ENCODE measurements at regions not wholly inside any gene's neighbourhood (a gene's known extent, or its start where the extent isn't known, plus 50 kb on each side); places are given as distances from the start of the nearest gene placed in this dataset. TPM values are rescaled to one million over a fixed set of nuclear protein-coding genes. Genes with fewer than 3 reads are reported as not detected.

DNA sequence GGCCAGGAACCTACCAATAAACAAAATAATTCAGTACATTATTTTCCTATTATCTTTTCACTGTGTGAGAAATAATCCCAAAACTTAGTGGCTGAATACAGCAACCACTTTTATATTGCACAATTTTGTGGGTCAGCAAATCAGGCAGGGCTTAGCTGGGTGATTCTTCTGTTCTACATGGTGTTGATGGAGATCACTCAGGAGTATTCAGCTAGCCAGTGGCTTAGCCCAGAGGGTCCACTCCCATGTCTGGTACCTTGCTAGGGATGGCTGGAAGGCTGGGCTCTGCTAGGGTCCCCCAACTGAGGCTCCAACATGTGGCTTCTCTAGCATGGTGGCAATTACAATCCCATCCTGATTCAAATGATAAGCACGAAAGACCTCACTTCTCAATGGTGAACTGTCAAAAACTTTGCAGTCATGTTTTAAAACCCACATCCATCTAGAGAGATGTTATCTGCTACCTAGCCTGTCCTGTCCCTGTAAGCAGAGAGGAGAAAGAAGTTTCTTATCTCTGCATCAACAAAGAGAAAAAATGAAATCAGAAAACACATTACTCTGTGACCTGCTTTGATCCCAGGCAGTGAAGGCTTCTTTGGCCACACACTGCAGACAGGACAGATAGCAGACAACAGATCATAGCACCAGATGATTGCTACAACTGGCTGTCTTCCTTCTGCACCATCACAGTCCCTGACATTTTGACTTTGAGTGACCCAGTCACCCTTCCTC, 51.0 kb upstream of the MYL2 start:
- ATAC-seq (ENCODE audit: low read depth) = no peak
- Histone ChIP-seq H4K20me1 (ENCODE audit: control insufficient read depth, insufficient read depth, low read length, poor library complexity, severe bottlenecking) (no peaks in the 10 kb centered on the region), H3K27ac (ENCODE audit: low read length in 2 of 2) (no peak overlapping the region), H3K27me3 (replicated peaks in 1 of 4; ENCODE audit: control extremely low read depth in 1 of 4, control insufficient read depth in 3 of 4, insufficient read depth in 4 of 4, low read length in 3 of 4) (peaks cover 0 to 5% (median 0%) of the 10 kb centered on the region in 4 experiments), H3K9ac (ENCODE audit: low read length) (no peak overlapping the region), H3K4me3 (ENCODE audit: control extremely low read depth in 1 of 5, extremely low read depth in 1 of 5, insufficient read depth in 1 of 5, low read depth in 2 of 5, low read length in 4 of 5) (no peak overlapping the region), H3K36me3 (replicated peaks in 1 of 2; ENCODE audit: control extremely low read depth in 1 of 2, control insufficient read depth in 1 of 2, extremely low read depth in 1 of 2, insufficient read depth in 2 of 2, low read length in 1 of 2) (no peaks in the 10 kb centered on the region), H3K4me2 (replicated peaks; ENCODE audit: low read depth, low read length, poor library complexity, severe bottlenecking) (no peak overlapping the region), H3K4me1 (ENCODE audit: control insufficient read depth in 2 of 2, insufficient read depth in 2 of 2, low read length in 2 of 2) (no peaks in the 10 kb centered on the region), H3K9me3 (ENCODE audit: control extremely low read depth in 1 of 3, control insufficient read depth in 2 of 3, insufficient read depth in 1 of 3, low read length in 2 of 3) (peaks cover 0 to 3% (median 0%) of the 10 kb centered on the region in 3 donors), H2AFZ (ENCODE audit: insufficient read depth, low read depth, low read length, poor library complexity, severe bottlenecking) (no peak overlapping the region), H3K79me2 (ENCODE audit: control insufficient read depth, insufficient read depth, low read length) (no peaks in the 10 kb centered on the region)
- CTCF ChIA-PET = no interaction called here
- WGBS (ENCODE audit: insufficient coverage) = 40% methylated on average over 1 of the region's 1 CpG
- Mint-ChIP-seq H3K27ac (no peak overlapping the region), H3K27me3 (peaks cover 15% of the 10 kb centered on the region), H3K9me3 (ENCODE audit: insufficient read depth) (no peaks in the 10 kb centered on the region), H3K4me1 (no peaks in the 10 kb centered on the region), H3K4me3 (no peak overlapping the region)
- intact Hi-C loops (cut with micrococcal nuclease) = no loop called here
- POLR2A ChIA-PET = no interaction called here
- DNase-seq = no peak
- TF ChIP-seq EZH2 (IDR thresholded peaks at IDR 0.05; ENCODE audit: borderline replicate concordance, insufficient read depth, low read depth, low read length, poor library complexity, severe bottlenecking) (no peak), CTCF (IDR thresholded peaks at IDR 0.05) (no peak)

Small RNA genes lying in the stretch of these regions (small RNA-seq; reads per million reads assigned to genes)
- gene MIR6760 (ENCODE audit: insufficient read length, low read depth, low replicate concordance) = not detected
